Lower leg skin (tissue), 4 donors: ENCODE measurements at regions not wholly inside any gene's neighbourhood (a gene's known extent, or its start where the extent isn't known, plus 50 kb on each side); places are given as distances from the start of the nearest gene placed in this dataset.

Experiments
- DNase-seq, 2 donors: peaks; one replicate each; pipeline ENCODE4 v3.0.0-alpha.2; 2019; ENCODE audit warnings: low spot score in 2 of 2
- H3K4me3 ChIP-seq: fragments of 200-600 bp; sonication (generic); 2 replicates; pipeline ENCODE4 v1.5.1; 2017; ENCODE audit warnings: mild to moderate bottlenecking, low read depth; ENCODE audit not compliant: poor library complexity, severe bottlenecking
- POLR2A ChIP-seq, 2 donors: fragments of 450-650 bp; IDR thresholded peaks; one replicate each; pipeline ENCODE4 v1.6.1; 2016 to 2017; ENCODE audit warnings: antibody characterized with exemption in 2 of 2, mild to moderate bottlenecking in 1 of 2, moderate library complexity in 1 of 2
- WGBS, 2 donors: methylation state at CpG; one replicate each; pipeline ENCODE4 v1.1.5; 2018; 5-methylcytosine and 5-hydroxymethylcytosine counted together
- intact Hi-C: fragments of 100-400 bp; cut with DNase I; formaldehyde crosslinking; loops from one replicate; pipeline ENCODE4 v1.15.0; 2023; ENCODE audit warnings: low total_unique reads
- TF ChIP-seq, protein P1 (sequence below), 3 donors: fragments of 450-650 bp; IDR thresholded peaks; one replicate each; pipeline ENCODE4 v1.5.1; 2016; ENCODE audit warnings: antibody characterized with exemption in 3 of 3, mild to moderate bottlenecking in 3 of 3, moderate library complexity in 2 of 3

- peak in 1 of 2 donors; percentile 6 for DNase-seq
- intact Hi-C loops: loop anchor here (5.0 kb wide), 1 partner anchor 1677 kb away; no protein-coding TSS in a partner anchor
- WGBS, 2 donors: 69 to 74% methylated on average over 3 of the region's 3 CpGs
- no peak overlapping the region for H3K4me3 ChIP-seq
- no peak for TF ChIP-seq POLR2A (IDR thresholded peaks at IDR 0.05)
- TF ChIP-seq, protein P1, sequence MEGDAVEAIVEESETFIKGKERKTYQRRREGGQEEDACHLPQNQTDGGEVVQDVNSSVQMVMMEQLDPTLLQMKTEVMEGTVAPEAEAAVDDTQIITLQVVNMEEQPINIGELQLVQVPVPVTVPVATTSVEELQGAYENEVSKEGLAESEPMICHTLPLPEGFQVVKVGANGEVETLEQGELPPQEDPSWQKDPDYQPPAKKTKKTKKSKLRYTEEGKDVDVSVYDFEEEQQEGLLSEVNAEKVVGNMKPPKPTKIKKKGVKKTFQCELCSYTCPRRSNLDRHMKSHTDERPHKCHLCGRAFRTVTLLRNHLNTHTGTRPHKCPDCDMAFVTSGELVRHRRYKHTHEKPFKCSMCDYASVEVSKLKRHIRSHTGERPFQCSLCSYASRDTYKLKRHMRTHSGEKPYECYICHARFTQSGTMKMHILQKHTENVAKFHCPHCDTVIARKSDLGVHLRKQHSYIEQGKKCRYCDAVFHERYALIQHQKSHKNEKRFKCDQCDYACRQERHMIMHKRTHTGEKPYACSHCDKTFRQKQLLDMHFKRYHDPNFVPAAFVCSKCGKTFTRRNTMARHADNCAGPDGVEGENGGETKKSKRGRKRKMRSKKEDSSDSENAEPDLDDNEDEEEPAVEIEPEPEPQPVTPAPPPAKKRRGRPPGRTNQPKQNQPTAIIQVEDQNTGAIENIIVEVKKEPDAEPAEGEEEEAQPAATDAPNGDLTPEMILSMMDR (IDR thresholded peaks at IDR 0.05): no peak
These were observed 578.8 kb upstream of the AUTS2 start for GRCh38 chr7:69019437-69019836.

- DNase-seq: no peak
- TF ChIP-seq, protein P1 (IDR thresholded peaks at IDR 0.05): no peak
- TF ChIP-seq POLR2A (IDR thresholded peaks at IDR 0.05): no peak
- H3K4me3 ChIP-seq: no peak overlapping the region
- intact Hi-C loops: no loop called here
- WGBS, 2 donors: 84 to 88% methylated on average over 3 of the region's 3 CpGs
These were observed 577.7 kb upstream of the AUTS2 start for GRCh38 chr7:69020536-69020935.

DNA sequence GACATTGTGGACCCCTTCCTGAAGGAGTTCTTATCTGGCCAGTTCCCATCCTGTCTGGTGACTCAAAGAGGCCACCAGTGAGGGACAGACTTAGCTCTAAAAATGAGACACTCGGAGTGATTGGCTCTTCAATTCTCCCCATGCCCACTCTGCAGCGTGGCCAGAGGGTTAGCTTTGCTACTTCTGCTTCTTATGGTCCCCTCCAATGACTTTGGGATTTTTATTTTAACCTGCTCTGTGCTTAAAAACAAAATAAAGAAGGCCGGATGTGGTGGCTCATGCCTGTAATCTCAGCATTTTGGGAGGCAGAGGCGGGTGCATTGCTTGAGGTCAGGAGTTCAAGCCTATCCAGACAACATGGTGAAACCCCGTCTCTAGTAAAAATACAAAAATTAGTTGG, 573.0 kb upstream of the AUTS2 start:
- no peak overlapping the region for H3K4me3 ChIP-seq
- peak in 1 of 2 donors; percentile 50 for DNase-seq
- intact Hi-C loops: no loop called here
- WGBS, 2 donors: 79 to 82% methylated on average over 5 of the region's 5 CpGs
- TF ChIP-seq, protein P1 (IDR thresholded peaks at IDR 0.05): no peak
- TF ChIP-seq POLR2A (IDR thresholded peaks at IDR 0.05): no peak

GRCh38 chr7:69032848-69033247, 565.4 kb upstream of the AUTS2 start:
- TF ChIP-seq, protein P1 (IDR thresholded peaks at IDR 0.05): no peak
- no peak for TF ChIP-seq POLR2A (IDR thresholded peaks at IDR 0.05)
- WGBS, 2 donors: 58 to 70% methylated on average over 4 of the region's 4 CpGs
- intact Hi-C loops: no loop called here
- no peak overlapping the region for H3K4me3 ChIP-seq
- DNase-seq: no peak

GRCh38 chr7:69035826-69036225, 562.4 kb upstream of the AUTS2 start:
- no peak for DNase-seq
- WGBS, 2 donors: 82% methylated on average over 7 of the region's 7 CpGs

DNA sequence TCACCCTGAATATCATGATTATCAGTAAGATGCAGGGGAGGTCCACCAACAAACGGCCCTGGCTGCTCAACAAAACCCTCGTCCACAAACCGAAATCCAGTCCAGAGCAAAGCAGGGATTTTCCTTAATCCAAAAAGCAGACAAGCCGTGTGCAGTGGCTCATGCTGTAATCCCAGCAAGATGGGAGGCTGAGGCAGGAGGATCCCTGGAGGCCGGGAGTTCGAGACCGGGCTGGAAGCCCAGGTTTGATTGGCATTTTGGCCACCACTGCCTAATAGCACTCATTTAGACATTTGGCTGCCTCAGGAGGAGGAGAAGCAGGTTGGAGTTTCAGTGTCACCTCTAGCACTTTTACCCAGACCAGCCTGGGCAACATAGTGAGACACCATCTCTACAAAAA, 562.0 kb upstream of the AUTS2 start:
- 72 to 82% methylated on average over 7 of the region's 7 CpGs for WGBS, 2 donors

More at GRCh38 chr7:69035826-69036225, 562.4 kb upstream of the AUTS2 start:
- TF ChIP-seq, protein P1 (IDR thresholded peaks at IDR 0.05): no peak
- TF ChIP-seq POLR2A (IDR thresholded peaks at IDR 0.05): no peak
- intact Hi-C loops: no loop called here
- no peak overlapping the region for H3K4me3 ChIP-seq

More for the DNA sequence above, 562.0 kb upstream of the AUTS2 start:
- no peak overlapping the region for H3K4me3 ChIP-seq
- peak in 1 of 2 donors; percentile 62 for DNase-seq
- intact Hi-C loops: no loop called here
- TF ChIP-seq, protein P1 (IDR thresholded peaks at IDR 0.05): no peak
- TF ChIP-seq POLR2A (IDR thresholded peaks at IDR 0.05): no peak
